ENCODE measurements at regions not wholly inside any gene's neighbourhood (a gene's known extent, or its start where the extent isn't known, plus 50 kb on each side); places are given as distances from the start of the nearest gene placed in this dataset.

GRCh38 chr13:99085139-99085807, 107.4 kb upstream of the DOCK9 start:
- Histone ChIP-seq H3K4me1 (ENCODE audit: low read length) (peaks cover 27% of the 10 kb centered on the region), H2AFZ (ENCODE audit: low read depth, low read length) (no peak overlapping the region), H3K4me2 (ENCODE audit: low read length) (peak overlapping the region; percentile 90), H3K36me3 (replicated peaks; ENCODE audit: low read depth, low read length) (no peaks in the 10 kb centered on the region), H4K20me1 (ENCODE audit: insufficient read depth, low read length) (no peaks in the 10 kb centered on the region), H3K79me2 (ENCODE audit: low read length) (no peaks in the 10 kb centered on the region), H3K9me3 (ENCODE audit: insufficient read depth, low read length) (no peaks in the 10 kb centered on the region), H3K9ac (ENCODE audit: low read length) (no peak overlapping the region), H3K4me3 (ENCODE audit: low read length) (peak overlapping the region; percentile 81), H3K27me3 (ENCODE audit: low read depth, low read length) (0 out of 2 replicates have a peak, but pooled peaks cover 5% of the 10 kb centered on the region), H3K27ac (ENCODE audit: low read length) (no peak overlapping the region)
- no peak for TF ChIP-seq EZH2phosphoT487 (IDR thresholded peaks at IDR 0.05; ENCODE audit: low read depth)

- Histone ChIP-seq H3K4me1 (ENCODE audit: low read length) (peaks cover 27% of the 10 kb centered on the region), H3K79me2 (ENCODE audit: low read length) (no peaks in the 10 kb centered on the region), H3K9ac (ENCODE audit: low read length) (peak overlapping the region; percentile 72), H3K4me3 (ENCODE audit: low read length) (peak overlapping the region; percentile 81), H2AFZ (ENCODE audit: low read depth, low read length) (peak overlapping the region; percentile 74; the same call in 1 of the 2 replicates), H3K9me3 (ENCODE audit: insufficient read depth, low read length) (no peaks in the 10 kb centered on the region), H3K4me2 (ENCODE audit: low read length) (peak overlapping the region; percentile 90), H4K20me1 (ENCODE audit: insufficient read depth, low read length) (no peaks in the 10 kb centered on the region), H3K27me3 (ENCODE audit: low read depth, low read length) (0 out of 2 replicates have a peak, but pooled peaks cover 8% of the 10 kb centered on the region), H3K27ac (ENCODE audit: low read length) (no peak overlapping the region), H3K36me3 (replicated peaks; ENCODE audit: low read depth, low read length) (no peaks in the 10 kb centered on the region)
- no peak for TF ChIP-seq EZH2phosphoT487 (IDR thresholded peaks at IDR 0.05; ENCODE audit: low read depth)
- TF ChIP-seq, protein P1, sequence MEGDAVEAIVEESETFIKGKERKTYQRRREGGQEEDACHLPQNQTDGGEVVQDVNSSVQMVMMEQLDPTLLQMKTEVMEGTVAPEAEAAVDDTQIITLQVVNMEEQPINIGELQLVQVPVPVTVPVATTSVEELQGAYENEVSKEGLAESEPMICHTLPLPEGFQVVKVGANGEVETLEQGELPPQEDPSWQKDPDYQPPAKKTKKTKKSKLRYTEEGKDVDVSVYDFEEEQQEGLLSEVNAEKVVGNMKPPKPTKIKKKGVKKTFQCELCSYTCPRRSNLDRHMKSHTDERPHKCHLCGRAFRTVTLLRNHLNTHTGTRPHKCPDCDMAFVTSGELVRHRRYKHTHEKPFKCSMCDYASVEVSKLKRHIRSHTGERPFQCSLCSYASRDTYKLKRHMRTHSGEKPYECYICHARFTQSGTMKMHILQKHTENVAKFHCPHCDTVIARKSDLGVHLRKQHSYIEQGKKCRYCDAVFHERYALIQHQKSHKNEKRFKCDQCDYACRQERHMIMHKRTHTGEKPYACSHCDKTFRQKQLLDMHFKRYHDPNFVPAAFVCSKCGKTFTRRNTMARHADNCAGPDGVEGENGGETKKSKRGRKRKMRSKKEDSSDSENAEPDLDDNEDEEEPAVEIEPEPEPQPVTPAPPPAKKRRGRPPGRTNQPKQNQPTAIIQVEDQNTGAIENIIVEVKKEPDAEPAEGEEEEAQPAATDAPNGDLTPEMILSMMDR (IDR thresholded peaks at IDR 0.05; ENCODE audit: low read depth, low read length), result no peak
Observed at GRCh38 chr13:99085808-99086266, 108.0 kb upstream of the DOCK9 start.

- Histone ChIP-seq H3K27me3 (ENCODE audit: low read depth, low read length) (peaks cover 15% of the 10 kb centered on the region), H3K27ac (ENCODE audit: low read length) (no peak overlapping the region), H4K20me1 (ENCODE audit: insufficient read depth, low read length) (no peaks in the 10 kb centered on the region), H3K4me2 (ENCODE audit: low read length) (peak overlapping the region; percentile 90), H3K79me2 (ENCODE audit: low read length) (no peaks in the 10 kb centered on the region), H3K9me3 (ENCODE audit: insufficient read depth, low read length) (no peaks in the 10 kb centered on the region), H3K9ac (ENCODE audit: low read length) (peak overlapping the region; percentile 74), H3K4me3 (ENCODE audit: low read length) (peak overlapping the region; percentile 81), H3K36me3 (replicated peaks; ENCODE audit: low read depth, low read length) (no peaks in the 10 kb centered on the region), H3K4me1 (ENCODE audit: low read length) (peaks cover 27% of the 10 kb centered on the region), H2AFZ (ENCODE audit: low read depth, low read length) (peak overlapping the region; percentile 74)
- TF ChIP-seq, protein P1 (IDR thresholded peaks at IDR 0.05; ENCODE audit: low read depth, low read length), result no peak
- TF ChIP-seq EZH2phosphoT487 (IDR thresholded peaks at IDR 0.05; ENCODE audit: low read depth), result no peak
Observed at GRCh38 chr13:99086267-99087097, 108.6 kb upstream of the DOCK9 start.

GRCh38 chr13:99087098-99087953, 109.5 kb upstream of the DOCK9 start:
- H3K27ac ChIP-seq (ENCODE audit: low read length), result peak overlapping the region; percentile 21
- H3K27me3 ChIP-seq (ENCODE audit: low read depth, low read length), result peaks cover 21% of the 10 kb centered on the region
- no peaks in the 10 kb centered on the region for H3K79me2 ChIP-seq (ENCODE audit: low read length)
- H3K4me1 ChIP-seq (ENCODE audit: low read length), result peaks cover 27% of the 10 kb centered on the region
- H2AFZ ChIP-seq (ENCODE audit: low read depth, low read length), result peak overlapping the region; percentile 88
- no peaks in the 10 kb centered on the region for H4K20me1 ChIP-seq (ENCODE audit: insufficient read depth, low read length)
- no peaks in the 10 kb centered on the region for H3K36me3 ChIP-seq (replicated peaks; ENCODE audit: low read depth, low read length)
- peak overlapping the region; percentile 80 for H3K4me2 ChIP-seq (ENCODE audit: low read length)
- TF ChIP-seq EZH2phosphoT487 (IDR thresholded peaks at IDR 0.05; ENCODE audit: low read depth), result no peak
- TF ChIP-seq, protein P1 (IDR thresholded peaks at IDR 0.05; ENCODE audit: low read depth, low read length), result peak; percentile 24; the same call in 1 of the 2 replicates
- H3K9me3 ChIP-seq (ENCODE audit: insufficient read depth, low read length), result no peaks in the 10 kb centered on the region
- peak overlapping the region; percentile 81 for H3K4me3 ChIP-seq (ENCODE audit: low read length)
- peak overlapping the region; percentile 74 for H3K9ac ChIP-seq (ENCODE audit: low read length)

All from OCI-LY3 (cell line).